Erythroblast (primary cell): ENCODE measurements at regions not wholly inside any gene's neighbourhood (a gene's known extent, or its start where the extent isn't known, plus 50 kb on each side); places are given as distances from the start of the nearest gene placed in this dataset.

Experiments
- GATA1 ChIP-seq: IDR thresholded peaks from 2 replicates; pipeline ENCODE4 v1.6.1; 2011; ENCODE audit warnings: low read depth, mild to moderate bottlenecking, control low read depth, low read length, moderate library complexity
- POLR2A ChIP-seq: IDR thresholded peaks from 2 replicates; pipeline ENCODE4 v1.6.1; 2011; ENCODE audit warnings: mild to moderate bottlenecking, low read length

DNA sequence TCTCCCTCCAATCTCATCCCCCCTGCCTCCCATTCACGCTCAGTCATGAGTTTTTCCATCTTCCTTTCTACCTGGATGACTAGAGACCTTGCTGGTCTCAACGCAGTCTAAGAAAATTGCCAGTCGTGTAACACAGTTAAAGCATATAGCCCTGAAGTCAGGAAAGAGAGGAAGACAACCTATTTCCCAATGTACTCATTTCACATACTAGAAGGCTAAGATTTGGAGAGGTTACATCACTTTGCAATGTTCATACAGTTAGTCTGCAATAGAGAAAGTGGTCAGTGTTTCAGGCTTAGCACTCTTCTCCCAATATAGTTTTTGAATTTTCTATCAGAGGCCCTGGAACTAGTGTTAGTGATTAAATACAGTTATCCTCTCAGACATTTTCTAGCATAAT lies 278.6 kb downstream of the EDEM1 start:
- no peak for TF ChIP-seq POLR2A
- TF ChIP-seq GATA1: no peak
